ENCODE measurements at regions not wholly inside any gene's neighbourhood (a gene's known extent, or its start where the extent isn't known, plus 50 kb on each side); places are given as distances from the start of the nearest gene placed in this dataset.

GRCh38 chr5:144085381-144085780, 85.1 kb downstream of the YIPF5 start:
- TF ChIP-seq POLR2AphosphoS5 (IDR thresholded peaks at IDR 0.05) (no peak), CTCF (IDR thresholded peaks at IDR 0.05) (no peak), POLR2A (IDR thresholded peaks at IDR 0.05; ENCODE audit: low read depth) (no peak)
